Activated T-helper 17 cell treated with anti-CD3 and anti-CD28 coated beads, Interleukin-2, amount 50 U/mL, for 72 hours (primary cell): ENCODE measurements at regions not wholly inside any gene's neighbourhood (a gene's known extent, or its start where the extent isn't known, plus 50 kb on each side); places are given as distances from the start of the nearest gene placed in this dataset.

Experiments used
- ATAC-seq: fragments of 150-1000 bp; cut with Tn5 transposase; replicated peaks from 2 replicates; pipeline ENCODE4 v1.10.0; 2021; ENCODE audit warnings: mild to moderate bottlenecking, moderate library complexity
- H3K27ac Mint-ChIP-seq: one replicate; pipeline ENCODE4 v1.8.0; 2022; ENCODE audit warnings: mixed read lengths
- H3K27me3 Mint-ChIP-seq: one replicate; pipeline ENCODE4 v1.8.0; 2022; ENCODE audit warnings: mixed read lengths
- H3K36me3 Mint-ChIP-seq: one replicate; pipeline ENCODE4 v1.8.0; 2022; ENCODE audit warnings: low read depth, mild to moderate bottlenecking, mixed read lengths
- H3K4me1 Mint-ChIP-seq: one replicate; pipeline ENCODE4 v1.8.0; 2022; ENCODE audit warnings: mixed read lengths
- H3K4me3 Mint-ChIP-seq: one replicate; pipeline ENCODE4 v1.8.0; 2022; ENCODE audit warnings: mild to moderate bottlenecking, mixed read lengths
- H3K9me3 Mint-ChIP-seq: one replicate; pipeline ENCODE4 v1.8.0; 2022; ENCODE audit warnings: mixed read lengths

GRCh38 chr13:105084931-105085330 is 1450.5 kb downstream of the EFNB2 start:
- no peaks in the 10 kb centered on the region for H3K9me3 Mint-ChIP-seq

GRCh38 chr13:105083992-105084391 is 1451.5 kb downstream of the EFNB2 start:
- H3K9me3 Mint-ChIP-seq = no peaks in the 10 kb centered on the region
- H3K27ac Mint-ChIP-seq = no peak overlapping the region
- H3K4me3 Mint-ChIP-seq = no peak overlapping the region
- ATAC-seq = no peak
- peaks cover 7% of the 10 kb centered on the region for H3K27me3 Mint-ChIP-seq
- no peaks in the 10 kb centered on the region for H3K36me3 Mint-ChIP-seq
- no peaks in the 10 kb centered on the region for H3K4me1 Mint-ChIP-seq

More at GRCh38 chr13:105084931-105085330, 1450.5 kb downstream of the EFNB2 start:
- Mint-ChIP-seq H3K36me3 (no peaks in the 10 kb centered on the region), H3K27ac (no peak overlapping the region), H3K27me3 (peaks cover 7% of the 10 kb centered on the region), H3K4me1 (no peaks in the 10 kb centered on the region), H3K4me3 (no peak overlapping the region)
- ATAC-seq = no peak

GRCh38 chr13:105074755-105075154 is 1460.7 kb downstream of the EFNB2 start:
- no peak overlapping the region for H3K4me3 Mint-ChIP-seq
- H3K27me3 Mint-ChIP-seq = no peaks in the 10 kb centered on the region
- H3K36me3 Mint-ChIP-seq = no peaks in the 10 kb centered on the region
- no peak for ATAC-seq
- H3K4me1 Mint-ChIP-seq = no peaks in the 10 kb centered on the region
- H3K27ac Mint-ChIP-seq = no peak overlapping the region
- no peaks in the 10 kb centered on the region for H3K9me3 Mint-ChIP-seq

- no peak for ATAC-seq
- H3K9me3 Mint-ChIP-seq = no peaks in the 10 kb centered on the region
- H3K36me3 Mint-ChIP-seq = no peaks in the 10 kb centered on the region
Measured at GRCh38 chr13:105073041-105073440, 1462.4 kb downstream of the EFNB2 start.

GRCh38 chr13:105070452-105070851 is 1465.0 kb downstream of the EFNB2 start:
- ATAC-seq = no peak
- Mint-ChIP-seq H3K27me3 (peaks cover 3% of the 10 kb centered on the region), H3K4me3 (no peak overlapping the region), H3K27ac (no peak overlapping the region), H3K36me3 (no peaks in the 10 kb centered on the region), H3K9me3 (no peaks in the 10 kb centered on the region), H3K4me1 (no peaks in the 10 kb centered on the region)

More at GRCh38 chr13:105073041-105073440, 1462.4 kb downstream of the EFNB2 start:
- Mint-ChIP-seq H3K27me3 (no peaks in the 10 kb centered on the region), H3K27ac (no peak overlapping the region), H3K4me1 (no peaks in the 10 kb centered on the region), H3K4me3 (no peak overlapping the region)

GRCh38 chr13:105069106-105069505 is 1466.4 kb downstream of the EFNB2 start:
- Mint-ChIP-seq H3K36me3 (no peaks in the 10 kb centered on the region), H3K27ac (no peak overlapping the region), H3K4me3 (no peak overlapping the region), H3K9me3 (no peaks in the 10 kb centered on the region), H3K4me1 (no peaks in the 10 kb centered on the region), H3K27me3 (peaks cover 3% of the 10 kb centered on the region)
- no peak for ATAC-seq

- Mint-ChIP-seq H3K9me3 (no peaks in the 10 kb centered on the region), H3K4me1 (no peaks in the 10 kb centered on the region), H3K27ac (no peak overlapping the region), H3K36me3 (no peaks in the 10 kb centered on the region), H3K4me3 (no peak overlapping the region), H3K27me3 (peaks cover 3% of the 10 kb centered on the region)
- ATAC-seq = no peak
Measured at GRCh38 chr13:105063676-105064075, 1471.8 kb downstream of the EFNB2 start.

- H3K4me3 Mint-ChIP-seq = no peak overlapping the region
- H3K27me3 Mint-ChIP-seq = no peaks in the 10 kb centered on the region
- H3K4me1 Mint-ChIP-seq = no peaks in the 10 kb centered on the region
- no peak overlapping the region for H3K27ac Mint-ChIP-seq
- no peaks in the 10 kb centered on the region for H3K36me3 Mint-ChIP-seq
- H3K9me3 Mint-ChIP-seq = no peaks in the 10 kb centered on the region
- no peak for ATAC-seq
Measured at GRCh38 chr13:105059786-105060185, 1475.7 kb downstream of the EFNB2 start.

- no peaks in the 10 kb centered on the region for H3K9me3 Mint-ChIP-seq
- no peak for ATAC-seq
- H3K27ac Mint-ChIP-seq = no peak overlapping the region
- no peak overlapping the region for H3K4me3 Mint-ChIP-seq
- no peaks in the 10 kb centered on the region for H3K4me1 Mint-ChIP-seq
- no peaks in the 10 kb centered on the region for H3K36me3 Mint-ChIP-seq
- no peaks in the 10 kb centered on the region for H3K27me3 Mint-ChIP-seq
Measured at GRCh38 chr13:105058517-105058916, 1476.9 kb downstream of the EFNB2 start.

GRCh38 chr13:105052711-105053110 is 1482.8 kb downstream of the EFNB2 start:
- Mint-ChIP-seq H3K27ac (no peak overlapping the region), H3K27me3 (peaks cover 7% of the 10 kb centered on the region), H3K4me3 (no peak overlapping the region), H3K4me1 (no peaks in the 10 kb centered on the region), H3K9me3 (no peaks in the 10 kb centered on the region), H3K36me3 (no peaks in the 10 kb centered on the region)
- no peak for ATAC-seq

GRCh38 chr13:105050686-105051085 is 1484.8 kb downstream of the EFNB2 start:
- ATAC-seq = no peak

GRCh38 chr13:105048677-105049076 is 1486.8 kb downstream of the EFNB2 start:
- Mint-ChIP-seq H3K4me3 (no peak overlapping the region), H3K27ac (no peak overlapping the region), H3K4me1 (no peaks in the 10 kb centered on the region), H3K36me3 (no peaks in the 10 kb centered on the region), H3K27me3 (peaks cover 11% of the 10 kb centered on the region), H3K9me3 (peaks cover 2% of the 10 kb centered on the region)
- ATAC-seq = peak; percentile 60

More at GRCh38 chr13:105050686-105051085, 1484.8 kb downstream of the EFNB2 start:
- Mint-ChIP-seq H3K27me3 (peaks cover 11% of the 10 kb centered on the region), H3K9me3 (no peaks in the 10 kb centered on the region), H3K36me3 (no peaks in the 10 kb centered on the region), H3K4me1 (no peaks in the 10 kb centered on the region), H3K27ac (no peak overlapping the region), H3K4me3 (no peak overlapping the region)

- no peak for ATAC-seq
- no peaks in the 10 kb centered on the region for H3K36me3 Mint-ChIP-seq
- H3K27me3 Mint-ChIP-seq = peaks cover 11% of the 10 kb centered on the region
- no peaks in the 10 kb centered on the region for H3K4me1 Mint-ChIP-seq
- H3K9me3 Mint-ChIP-seq = peaks cover 8% of the 10 kb centered on the region
- H3K4me3 Mint-ChIP-seq = no peak overlapping the region
- H3K27ac Mint-ChIP-seq = no peak overlapping the region
Measured at GRCh38 chr13:105047676-105048295, 1487.7 kb downstream of the EFNB2 start.

GRCh38 chr13:105037110-105037509 is 1498.4 kb downstream of the EFNB2 start:
- H3K36me3 Mint-ChIP-seq = no peaks in the 10 kb centered on the region
- no peak overlapping the region for H3K27ac Mint-ChIP-seq
- no peak overlapping the region for H3K4me3 Mint-ChIP-seq
- H3K9me3 Mint-ChIP-seq = peaks cover 5% of the 10 kb centered on the region
- no peak for ATAC-seq
- no peaks in the 10 kb centered on the region for H3K4me1 Mint-ChIP-seq
- no peaks in the 10 kb centered on the region for H3K27me3 Mint-ChIP-seq

- H3K4me3 Mint-ChIP-seq = no peak overlapping the region
- no peak for ATAC-seq
- no peaks in the 10 kb centered on the region for H3K4me1 Mint-ChIP-seq
- H3K9me3 Mint-ChIP-seq = no peaks in the 10 kb centered on the region
- H3K27me3 Mint-ChIP-seq = no peaks in the 10 kb centered on the region
- no peak overlapping the region for H3K27ac Mint-ChIP-seq
- no peaks in the 10 kb centered on the region for H3K36me3 Mint-ChIP-seq
Measured at GRCh38 chr13:105035092-105035491, 1500.4 kb downstream of the EFNB2 start.

- H3K27ac Mint-ChIP-seq = no peak overlapping the region
- no peaks in the 10 kb centered on the region for H3K4me1 Mint-ChIP-seq
- H3K4me3 Mint-ChIP-seq = no peak overlapping the region
Measured at GRCh38 chr13:105033999-105034398, 1501.5 kb downstream of the EFNB2 start.

More at GRCh38 chr13:105033999-105034398, 1501.5 kb downstream of the EFNB2 start:
- no peaks in the 10 kb centered on the region for H3K36me3 Mint-ChIP-seq
- no peaks in the 10 kb centered on the region for H3K27me3 Mint-ChIP-seq
- no peaks in the 10 kb centered on the region for H3K9me3 Mint-ChIP-seq
- no peak for ATAC-seq
